ENCODE measurements at regions not wholly inside any gene's neighbourhood (a gene's known extent, or its start where the extent isn't known, plus 50 kb on each side); places are given as distances from the start of the nearest gene placed in this dataset.
"Not testable (repeated sequence)": the region's sequence is repeated elsewhere in the genome, so short reads cannot be mapped to it uniquely, and the experiment has no call there.

- DNase-seq: no peak
- Mint-ChIP-seq H3K27ac (no peak overlapping the region), H3K36me3 (no peaks in the 10 kb centered on the region), H3K27me3 (no peaks in the 10 kb centered on the region), H3K4me1 (no peaks in the 10 kb centered on the region), H3K9me3 (peaks cover 3 to 35% (median 8%) of the 10 kb centered on the region in 5 donors), H3K4me3 (no peak overlapping the region)
- Histone ChIP-seq H3K27ac (ENCODE audit: low read depth, low read length) (no peak overlapping the region), H3K36me3 (ENCODE audit: insufficient read depth, low read length) (no peaks in the 10 kb centered on the region), H3K4me1 (ENCODE audit: insufficient read depth, low read length) (no peaks in the 10 kb centered on the region), H3K27me3 (ENCODE audit: insufficient read depth, low read length, poor library complexity, severe bottlenecking) (no peaks in the 10 kb centered on the region), H3K4me3 (ENCODE audit: low read length) (no peak overlapping the region), H3K9me3 (ENCODE audit: low read length) (no peaks in the 10 kb centered on the region)
- POLR2A ChIA-PET: no interaction called here
- CTCF ChIA-PET: no interaction called here
Observed at GRCh38 chr4:23091711-23092110, 399.0 kb downstream of the GBA3 start.

GRCh38 chr4:23085249-23085568 is 392.5 kb downstream of the GBA3 start:
- Histone ChIP-seq H3K27me3 (ENCODE audit: insufficient read depth, low read length, poor library complexity, severe bottlenecking) (no peaks in the 10 kb centered on the region), H3K4me3 (ENCODE audit: low read length) (no peak overlapping the region), H3K36me3 (ENCODE audit: insufficient read depth, low read length) (no peaks in the 10 kb centered on the region), H3K27ac (ENCODE audit: low read depth, low read length) (no peak overlapping the region), H3K4me1 (ENCODE audit: insufficient read depth, low read length) (no peaks in the 10 kb centered on the region), H3K9me3 (ENCODE audit: low read length) (no peaks in the 10 kb centered on the region)
- ChIA-PET POLR2A (no interaction called here), CTCF (no interaction called here)
- H3K4me3 Mint-ChIP-seq: no peak overlapping the region
- no peak for DNase-seq
- H3K36me3 Mint-ChIP-seq: no peaks in the 10 kb centered on the region
- H3K27ac Mint-ChIP-seq: no peak overlapping the region
- H3K4me1 Mint-ChIP-seq: no peaks in the 10 kb centered on the region
- peaks cover 11 to 29% (median 17%) of the 10 kb centered on the region in 5 donors for H3K9me3 Mint-ChIP-seq
- H3K27me3 Mint-ChIP-seq: no peaks in the 10 kb centered on the region

GRCh38 chr4:23084559-23085248 is 392.0 kb downstream of the GBA3 start:
- Mint-ChIP-seq H3K27me3 (no peaks in the 10 kb centered on the region), H3K4me3 (no peak overlapping the region), H3K36me3 (no peaks in the 10 kb centered on the region), H3K4me1 (no peaks in the 10 kb centered on the region), H3K9me3 (peaks cover 11 to 26% (median 17%) of the 10 kb centered on the region in 5 donors), H3K27ac (no peak overlapping the region)
- Histone ChIP-seq H3K36me3 (ENCODE audit: insufficient read depth, low read length) (no peaks in the 10 kb centered on the region), H3K4me1 (ENCODE audit: insufficient read depth, low read length) (no peaks in the 10 kb centered on the region), H3K27ac (ENCODE audit: low read depth, low read length) (no peak overlapping the region), H3K9me3 (ENCODE audit: low read length) (no peaks in the 10 kb centered on the region), H3K27me3 (ENCODE audit: insufficient read depth, low read length, poor library complexity, severe bottlenecking) (no peaks in the 10 kb centered on the region), H3K4me3 (ENCODE audit: low read length) (no peak overlapping the region)
- DNase-seq: no peak
- ChIA-PET CTCF (no interaction called here), POLR2A (no interaction called here)

- Mint-ChIP-seq H3K4me1 (no peaks in the 10 kb centered on the region), H3K27ac (no peak overlapping the region), H3K9me3 (peaks cover 14 to 29% (median 22%) of the 10 kb centered on the region in 5 donors), H3K4me3 (no peak overlapping the region), H3K27me3 (no peaks in the 10 kb centered on the region), H3K36me3 (no peaks in the 10 kb centered on the region)
- Histone ChIP-seq H3K4me1 (ENCODE audit: insufficient read depth, low read length) (no peaks in the 10 kb centered on the region), H3K36me3 (ENCODE audit: insufficient read depth, low read length) (no peaks in the 10 kb centered on the region), H3K27ac (ENCODE audit: low read depth, low read length) (no peak overlapping the region), H3K9me3 (ENCODE audit: low read length) (no peaks in the 10 kb centered on the region), H3K27me3 (ENCODE audit: insufficient read depth, low read length, poor library complexity, severe bottlenecking) (no peaks in the 10 kb centered on the region), H3K4me3 (ENCODE audit: low read length) (no peak overlapping the region)
- DNase-seq: no peak
- POLR2A ChIA-PET: no interaction called here
- CTCF ChIA-PET: no interaction called here
Observed at GRCh38 chr4:23083391-23083790, 390.7 kb downstream of the GBA3 start.

GRCh38 chr4:23080171-23080570 is 387.4 kb downstream of the GBA3 start:
- H3K27ac ChIP-seq (ENCODE audit: low read depth, low read length); H3K9me3 ChIP-seq (ENCODE audit: low read length); H3K4me1 Mint-ChIP-seq; H3K27ac Mint-ChIP-seq; POLR2A ChIA-PET; DNase-seq; H3K36me3 ChIP-seq (ENCODE audit: insufficient read depth, low read length); H3K4me1 ChIP-seq (ENCODE audit: insufficient read depth, low read length); H3K4me3 Mint-ChIP-seq; CTCF ChIA-PET; H3K4me3 ChIP-seq (ENCODE audit: low read length); H3K36me3 Mint-ChIP-seq; H3K27me3 ChIP-seq (ENCODE audit: insufficient read depth, low read length, poor library complexity, severe bottlenecking); H3K27me3 Mint-ChIP-seq: not testable (repeated sequence)
- peaks cover 11 to 35% (median 19%) of the 10 kb centered on the region in 5 donors for H3K9me3 Mint-ChIP-seq

GRCh38 chr4:23070848-23071570 is 378.3 kb downstream of the GBA3 start:
- no peaks in the 10 kb centered on the region for H3K36me3 Mint-ChIP-seq
- no peak for DNase-seq
- POLR2A ChIA-PET: no interaction called here
- Histone ChIP-seq H3K9me3 (ENCODE audit: low read length) (no peaks in the 10 kb centered on the region), H3K27me3 (ENCODE audit: insufficient read depth, low read length, poor library complexity, severe bottlenecking) (no peaks in the 10 kb centered on the region), H3K4me3 (ENCODE audit: low read length) (no peak overlapping the region), H3K27ac (ENCODE audit: low read depth, low read length) (no peak overlapping the region), H3K36me3 (ENCODE audit: insufficient read depth, low read length) (no peaks in the 10 kb centered on the region), H3K4me1 (ENCODE audit: insufficient read depth, low read length) (no peaks in the 10 kb centered on the region)
- no peaks in the 10 kb centered on the region for H3K27me3 Mint-ChIP-seq
- CTCF ChIA-PET: no interaction called here
- peaks cover 5 to 17% (median 11%) of the 10 kb centered on the region in 5 donors for H3K9me3 Mint-ChIP-seq
- H3K4me1 Mint-ChIP-seq: no peaks in the 10 kb centered on the region
- H3K4me3 Mint-ChIP-seq: no peak overlapping the region
- no peak overlapping the region for H3K27ac Mint-ChIP-seq

- Mint-ChIP-seq H3K4me3 (no peak overlapping the region), H3K36me3 (no peaks in the 10 kb centered on the region), H3K27me3 (no peaks in the 10 kb centered on the region), H3K9me3 (peaks cover 4 to 24% (median 11%) of the 10 kb centered on the region in 5 donors), H3K27ac (no peak overlapping the region), H3K4me1 (no peaks in the 10 kb centered on the region)
- DNase-seq: no peak
- CTCF ChIA-PET: no interaction called here
- H3K27ac ChIP-seq (ENCODE audit: low read depth, low read length): no peak overlapping the region
- no peaks in the 10 kb centered on the region for H3K36me3 ChIP-seq (ENCODE audit: insufficient read depth, low read length)
- H3K4me3 ChIP-seq (ENCODE audit: low read length): no peak overlapping the region
- no peaks in the 10 kb centered on the region for H3K27me3 ChIP-seq (ENCODE audit: insufficient read depth, low read length, poor library complexity, severe bottlenecking)
- POLR2A ChIA-PET: no interaction called here
- H3K4me1 ChIP-seq (ENCODE audit: insufficient read depth, low read length): no peaks in the 10 kb centered on the region
- H3K9me3 ChIP-seq (ENCODE audit: low read length): no peaks in the 10 kb centered on the region
Observed at GRCh38 chr4:23068756-23069155, 376.0 kb downstream of the GBA3 start.

GRCh38 chr4:23068287-23068686 is 375.6 kb downstream of the GBA3 start:
- DNase-seq: no peak
- Mint-ChIP-seq H3K27me3 (no peaks in the 10 kb centered on the region), H3K4me3 (no peak overlapping the region), H3K4me1 (no peaks in the 10 kb centered on the region), H3K27ac (no peak overlapping the region), H3K9me3 (peaks cover 4 to 24% (median 10%) of the 10 kb centered on the region in 5 donors), H3K36me3 (no peaks in the 10 kb centered on the region)
- Histone ChIP-seq H3K4me1 (ENCODE audit: insufficient read depth, low read length) (no peaks in the 10 kb centered on the region), H3K4me3 (ENCODE audit: low read length) (no peak overlapping the region), H3K9me3 (ENCODE audit: low read length) (no peaks in the 10 kb centered on the region), H3K36me3 (ENCODE audit: insufficient read depth, low read length) (no peaks in the 10 kb centered on the region), H3K27me3 (ENCODE audit: insufficient read depth, low read length, poor library complexity, severe bottlenecking) (no peaks in the 10 kb centered on the region), H3K27ac (ENCODE audit: low read depth, low read length) (no peak overlapping the region)
- CTCF ChIA-PET: no interaction called here
- POLR2A ChIA-PET: no interaction called here
